Heart left ventricle (tissue), 16 donors: ENCODE measurements at regions not wholly inside any gene's neighbourhood (a gene's known extent, or its start where the extent isn't known, plus 50 kb on each side); places are given as distances from the start of the nearest gene placed in this dataset.

Experiments
- ATAC-seq, 4 donors: fragments of 200-7000 bp; cut with Tn5 transposase; one replicate each; pipeline ENCODE4 v1.9.1; 2020 to 2022; ENCODE audit warnings: moderate library complexity in 4 of 4, mild to moderate bottlenecking in 3 of 4, moderate number of reproducible peaks in 1 of 4
- DNase-seq, 5 donors: peaks; one replicate each; pipeline ENCODE4 v3.0.0-alpha.2; 2020
- H3K27ac ChIP-seq, 12 donors: fragments of 200-600 bp; sonication (generic) in 4 of 12; one replicate each; pipeline versions ENCODE4 v1.5.0 to v1.8.0; 2016 to 2022; ENCODE audit warnings: mild to moderate bottlenecking in 2 of 12
- H3K27me3 ChIP-seq, 9 donors: fragments of 200-600 bp; sonication (generic) in 2 of 9; one replicate each; pipeline versions ENCODE4 v1.5.1 to v1.8.0; 2016 to 2022; ENCODE audit warnings: mild to moderate bottlenecking in 3 of 9
- H3K36me3 ChIP-seq, 9 donors: fragments of 200-600 bp; sonication (generic) in 2 of 9; one replicate each; pipeline versions ENCODE4 v1.5.0 to v1.8.0; 2018 to 2022; ENCODE audit warnings: mild to moderate bottlenecking in 2 of 9
- H3K4me1 ChIP-seq, 12 donors: fragments of 200-600 bp; sonication (generic) in 4 of 12; one replicate each; pipeline versions ENCODE4 v1.5.0 to v1.8.0; 2016 to 2022; ENCODE audit warnings: mild to moderate bottlenecking in 3 of 12
- H3K4me3 ChIP-seq, 12 donors: fragments of 200-600 bp; sonication (generic) in 4 of 12; one replicate each; pipeline versions ENCODE4 v1.5.0 to v1.8.0; 2017 to 2022; ENCODE audit warnings: mild to moderate bottlenecking in 9 of 12, moderate library complexity in 4 of 12
- H3K9me3 ChIP-seq, 12 donors: fragments of 200-600 bp; sonication (generic) in 4 of 12; one replicate each; pipeline versions ENCODE4 v1.5.0 to v1.8.0; 2016 to 2022; ENCODE audit warnings: mild to moderate bottlenecking in 1 of 12
- POLR2A ChIP-seq, 2 donors: fragments of 450-650 bp; IDR thresholded peaks; one replicate each; pipeline ENCODE4 v1.6.1; 2017; ENCODE audit warnings: antibody characterized with exemption in 2 of 2, mild to moderate bottlenecking in 2 of 2, moderate library complexity in 2 of 2
- WGBS, 4 donors: extraction: QIAGEN DNeasy Blood & Tissue Kit in 2 of 4; methylation state at CpG; one replicate each; pipeline versions ENCODE4 v1.1.5 to v1.1.7; 2013 to 2018; 5-methylcytosine and 5-hydroxymethylcytosine counted together
- intact Hi-C, 10 donors: fragments of 100-400 bp; cut with DNase I; formaldehyde crosslinking; loops; one replicate each; pipeline versions ENCODE4 v1.11.1 to v1.14.2; 2022
- TF ChIP-seq, protein P1 (sequence below), 12 donors: fragments of 200-600 bp; sonication (generic) in 4 of 12; IDR thresholded peaks; one replicate each; pipeline versions ENCODE4 v1.5.0 to v1.8.0; 2018 to 2022; ENCODE audit warnings: antibody characterized with exemption in 12 of 12, mild to moderate bottlenecking in 5 of 12
- donor health status: ischemic (EF 13 %, LVEDD 7.1; RV severe dilation, severe dysfunction).
- donor health status: healthy with polysubstance abuse.
- donor health status: DM: no; HTN: yes; CAD: no.
- donor health status: DM: no; HTN: no; CAD: no.
- donor health status: ischemic (EF 25% LVEDD 6.9; RV normal size, moderate dysfunction).
- donor health status: ischemic (EF 25% LVEDD 5.7; RV mildly dilated, moderate dysfunction).
- donor health status: healthy.
- donor health status: DM: yes; HTN: yes; CAD: no.
- donor health status: ischemic (EF 35%, LVEDD 5.7; RV mildly dilated, moderate dysfunction).
- donor health status: nonischemic (EF 11% LVEDD 7.7; RV severe dilation, severe dysfunction).
- donor health status: DM: yes; HTN: yes; CAD: no.
- donor health status: PGD.
- donor health status: ischemic (EF 29% LVEDD 5.4; RV normal size, mild dysfunction).
- donor health status: nonischemic (EF 23%, LVEDD 6.1; RV moderate dilation, normal function).

DNA sequence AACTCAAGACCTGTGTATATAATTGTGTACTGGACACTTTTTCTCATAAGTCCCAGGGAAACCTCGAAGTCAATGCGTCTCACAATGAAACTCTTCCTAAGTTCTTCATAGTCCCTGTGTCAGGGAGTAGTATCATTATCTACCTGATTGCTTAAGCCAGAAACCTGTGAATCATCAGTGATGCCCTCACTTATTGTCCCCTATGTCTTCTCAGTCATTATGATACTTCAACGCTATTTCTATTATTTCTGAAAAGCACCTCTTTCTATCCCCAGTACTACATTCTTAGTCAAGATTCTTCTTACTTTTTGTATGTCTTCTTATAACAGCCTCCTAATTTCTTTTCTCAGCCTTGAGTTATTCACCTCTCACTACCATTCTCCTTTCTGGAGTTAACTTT lies 94.3 kb downstream of the OTUD1 start:
- no peak for TF ChIP-seq POLR2A (IDR thresholded peaks at IDR 0.05)
- TF ChIP-seq, protein P1, sequence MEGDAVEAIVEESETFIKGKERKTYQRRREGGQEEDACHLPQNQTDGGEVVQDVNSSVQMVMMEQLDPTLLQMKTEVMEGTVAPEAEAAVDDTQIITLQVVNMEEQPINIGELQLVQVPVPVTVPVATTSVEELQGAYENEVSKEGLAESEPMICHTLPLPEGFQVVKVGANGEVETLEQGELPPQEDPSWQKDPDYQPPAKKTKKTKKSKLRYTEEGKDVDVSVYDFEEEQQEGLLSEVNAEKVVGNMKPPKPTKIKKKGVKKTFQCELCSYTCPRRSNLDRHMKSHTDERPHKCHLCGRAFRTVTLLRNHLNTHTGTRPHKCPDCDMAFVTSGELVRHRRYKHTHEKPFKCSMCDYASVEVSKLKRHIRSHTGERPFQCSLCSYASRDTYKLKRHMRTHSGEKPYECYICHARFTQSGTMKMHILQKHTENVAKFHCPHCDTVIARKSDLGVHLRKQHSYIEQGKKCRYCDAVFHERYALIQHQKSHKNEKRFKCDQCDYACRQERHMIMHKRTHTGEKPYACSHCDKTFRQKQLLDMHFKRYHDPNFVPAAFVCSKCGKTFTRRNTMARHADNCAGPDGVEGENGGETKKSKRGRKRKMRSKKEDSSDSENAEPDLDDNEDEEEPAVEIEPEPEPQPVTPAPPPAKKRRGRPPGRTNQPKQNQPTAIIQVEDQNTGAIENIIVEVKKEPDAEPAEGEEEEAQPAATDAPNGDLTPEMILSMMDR (IDR thresholded peaks at IDR 0.05), result no peak
- no peaks in the 10 kb centered on the region for H3K4me1 ChIP-seq
- H3K27me3 ChIP-seq, result peaks cover 0 to 9% (median 0%) of the 10 kb centered on the region in 9 donors
- intact Hi-C loops, result loop anchor here in 4 of 10 donors (5.0 to 10.0 kb wide), 4 partner anchors 162 to 368 kb away; no protein-coding TSS in a partner anchor
- DNase-seq (no peak), ATAC-seq (no peak)
- 86 to 96% (median 89%) methylated on average over 3 of the region's 3 CpGs for WGBS, 4 donors
- no peak overlapping the region for H3K4me3 ChIP-seq
- no peaks in the 10 kb centered on the region for H3K9me3 ChIP-seq
- no peaks in the 10 kb centered on the region for H3K36me3 ChIP-seq
- H3K27ac ChIP-seq, result no peak overlapping the region

DNA sequence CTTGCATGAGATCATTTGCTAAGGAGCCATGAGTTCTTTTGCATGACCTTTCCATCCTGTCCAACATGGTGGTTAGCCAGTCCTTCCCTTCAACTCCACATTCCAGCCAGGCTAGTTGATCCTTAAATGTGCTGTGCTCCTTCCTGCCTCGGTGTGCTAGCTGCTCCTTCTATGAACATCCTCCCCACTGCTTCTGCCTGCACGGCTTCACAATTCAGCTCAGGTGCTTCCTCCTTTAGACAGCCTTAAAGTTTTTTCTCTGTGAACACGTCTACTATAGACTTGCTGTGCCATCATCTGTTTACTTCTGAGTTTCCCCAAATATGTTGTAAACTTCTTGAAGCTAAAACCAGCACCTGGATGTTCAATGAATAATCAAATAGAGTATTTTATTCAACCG lies 95.5 kb downstream of the OTUD1 start:
- no peak overlapping the region for H3K27ac ChIP-seq
- H3K4me3 ChIP-seq, result no peak overlapping the region
- no peaks in the 10 kb centered on the region for H3K36me3 ChIP-seq
- TF ChIP-seq POLR2A (IDR thresholded peaks at IDR 0.05), result no peak
- TF ChIP-seq, protein P1 (IDR thresholded peaks at IDR 0.05), result no peak
- intact Hi-C loops, result loop anchor here in 4 of 10 donors (5.0 to 10.0 kb wide), 4 partner anchors 160 to 370 kb away; no protein-coding TSS in a partner anchor
- no peak for DNase-seq
- 55 to 65% (median 63%) methylated on average over 4 of the region's 4 CpGs for WGBS, 4 donors
- no peaks in the 10 kb centered on the region for H3K9me3 ChIP-seq
- H3K27me3 ChIP-seq, result peaks cover 0 to 9% (median 0%) of the 10 kb centered on the region in 9 donors
- ATAC-seq, result no peak
- H3K4me1 ChIP-seq, result peaks cover 0 to under 1% (median 0%) of the 10 kb centered on the region in 12 donors

DNA sequence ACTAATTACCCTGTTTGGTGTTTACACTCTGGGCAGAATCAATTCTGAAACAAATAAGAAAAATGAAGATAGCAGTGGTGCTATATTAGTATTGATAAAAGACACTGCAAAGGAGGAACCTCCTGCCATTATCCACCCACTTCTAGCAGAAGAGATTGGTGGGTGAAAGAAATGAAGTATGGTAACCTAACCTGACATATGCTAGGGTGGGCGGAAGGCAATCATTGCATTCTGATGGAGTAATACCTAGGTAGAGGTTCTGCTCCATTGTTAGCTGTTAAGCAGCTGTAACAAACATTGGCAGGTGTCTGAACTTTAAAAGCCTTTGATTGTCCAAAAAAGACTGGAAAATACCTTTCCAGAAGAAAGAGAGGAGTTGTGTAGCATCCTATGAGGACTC lies 95.9 kb downstream of the OTUD1 start:
- intact Hi-C loops, result loop anchor here in 4 of 10 donors (5.0 to 10.0 kb wide), 4 partner anchors 160 to 370 kb away; no protein-coding TSS in a partner anchor

DNA sequence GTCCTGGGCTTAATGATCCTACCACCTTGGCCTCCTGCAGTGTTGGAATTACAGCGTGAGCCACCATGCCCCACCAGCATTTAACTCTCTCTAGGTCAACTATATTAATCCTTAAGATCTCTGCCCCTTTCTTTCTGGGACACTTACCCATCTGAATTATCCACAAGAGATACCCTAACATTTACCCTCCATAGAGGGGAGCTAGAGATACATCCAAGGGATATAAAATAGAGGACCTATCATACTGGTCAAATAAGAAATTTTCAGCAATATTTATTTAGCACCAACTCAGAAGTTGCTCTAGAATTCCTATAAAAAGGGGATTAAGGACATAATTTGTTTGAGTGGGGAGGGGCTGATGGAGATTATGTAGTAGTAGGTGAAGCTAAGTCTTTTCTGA lies 96.5 kb downstream of the OTUD1 start:
- TF ChIP-seq, protein P1 (IDR thresholded peaks at IDR 0.05), result no peak
- no peak for TF ChIP-seq POLR2A (IDR thresholded peaks at IDR 0.05)
- 53 to 69% (median 63%) methylated on average over 1 of the region's 1 CpG for WGBS, 4 donors
- ATAC-seq (no peak), DNase-seq (no peak)
- H3K4me3 ChIP-seq, result no peak overlapping the region
- H3K9me3 ChIP-seq, result no peaks in the 10 kb centered on the region
- H3K36me3 ChIP-seq, result no peaks in the 10 kb centered on the region
- intact Hi-C loops, result loop anchor here in 2 of 10 donors (10.0 kb wide), 2 partner anchors 159 to 371 kb away; no protein-coding TSS in a partner anchor
- H3K27ac ChIP-seq, result no peak overlapping the region
- peaks cover 0 to 11% (median 0%) of the 10 kb centered on the region in 12 donors for H3K4me1 ChIP-seq
- peaks cover 0 to 9% (median 0%) of the 10 kb centered on the region in 9 donors for H3K27me3 ChIP-seq

More for the DNA sequence above, 95.9 kb downstream of the OTUD1 start:
- 89 to 98% (median 97%) methylated on average over 1 of the region's 1 CpG for WGBS, 4 donors
- no peak overlapping the region for H3K4me3 ChIP-seq
- TF ChIP-seq, protein P1 (IDR thresholded peaks at IDR 0.05), result no peak
- TF ChIP-seq POLR2A (IDR thresholded peaks at IDR 0.05), result no peak
- H3K9me3 ChIP-seq, result no peaks in the 10 kb centered on the region
- no peaks in the 10 kb centered on the region for H3K36me3 ChIP-seq
- H3K27me3 ChIP-seq, result peaks cover 0 to 9% (median 0%) of the 10 kb centered on the region in 9 donors
- peaks cover 0 to 5% (median 0%) of the 10 kb centered on the region in 12 donors for H3K4me1 ChIP-seq
- no peak for ATAC-seq
- DNase-seq, result no peak
- no peak overlapping the region for H3K27ac ChIP-seq
